SK-N-SH treated with all-trans-retinoic acid at 6 μM for 48 hours (cell line): ENCODE measurements at regions not wholly inside any gene's neighbourhood (a gene's known extent, or its start where the extent isn't known, plus 50 kb on each side); places are given as distances from the start of the nearest gene placed in this dataset.

Experiments used
- ATAC-seq: fragments of 200-7000 bp; cut with Tn5 transposase; 3 replicates; pipeline ENCODE4 v1.9.1; 2020; ENCODE audit warnings: mild to moderate bottlenecking, moderate library complexity
- ARNTL ChIP-seq: fragments of 450-650 bp; formaldehyde crosslinking; IDR thresholded peaks from 2 replicates; pipeline ENCODE4 v1.5.0; 2020; ENCODE audit warnings: low read depth, mild to moderate bottlenecking, moderate library complexity, borderline replicate concordance
- CREB5 ChIP-seq: fragments of 250-450 bp; sonication (Bioruptor Pico); IDR thresholded peaks from 2 replicates; pipeline ENCODE4 v1.5.1; 2020; ENCODE audit warnings: low read depth, mild to moderate bottlenecking, moderate library complexity
- CSDC2 ChIP-seq: fragments of 250-450 bp; sonication (Bioruptor Pico); IDR thresholded peaks from 2 replicates; pipeline ENCODE4 v1.5.0; 2020; ENCODE audit warnings: mild to moderate bottlenecking, moderate library complexity
- CSRNP3 ChIP-seq: fragments of 250-450 bp; sonication (Bioruptor Pico); IDR thresholded peaks from 2 replicates; pipeline ENCODE4 v1.5.1; 2021; ENCODE audit warnings: mild to moderate bottlenecking, moderate library complexity
- GLIS3 ChIP-seq: fragments of 250-450 bp; sonication (Bioruptor Pico); IDR thresholded peaks from 2 replicates; pipeline ENCODE4 v1.5.0; 2020; ENCODE audit warnings: mild to moderate bottlenecking, moderate library complexity
- OSR1 ChIP-seq: fragments of 250-450 bp; sonication (Bioruptor Pico); IDR thresholded peaks from 2 replicates; pipeline ENCODE4 v1.8.0; 2022; ENCODE audit warnings: moderate library complexity, mild to moderate bottlenecking, inconsistent platforms
- PATZ1 ChIP-seq: fragments of 250-450 bp; sonication (Bioruptor Pico); IDR thresholded peaks from 2 replicates; pipeline ENCODE4 v1.8.0; 2020; ENCODE audit warnings: mild to moderate bottlenecking, moderate library complexity, borderline replicate concordance
- POU6F1 ChIP-seq: fragments of 250-450 bp; sonication (Bioruptor Pico); IDR thresholded peaks from 2 replicates; pipeline ENCODE4 v1.8.0; 2021; ENCODE audit warnings: low read depth, mild to moderate bottlenecking, moderate library complexity, borderline replicate concordance
- PPARA ChIP-seq: fragments of 250-450 bp; sonication (Bioruptor Pico); IDR thresholded peaks from 2 replicates; pipeline ENCODE4 v1.5.0; 2020; ENCODE audit warnings: mild to moderate bottlenecking, borderline replicate concordance
- RARB ChIP-seq: fragments of 250-450 bp; sonication (Bioruptor Pico); IDR thresholded peaks from 2 replicates; pipeline ENCODE4 v1.8.0; 2021; ENCODE audit warnings: mild to moderate bottlenecking, moderate library complexity
- SNAI2 ChIP-seq: fragments of 250-450 bp; sonication (Bioruptor Pico); IDR thresholded peaks from 2 replicates; pipeline ENCODE4 v1.5.0; 2020; ENCODE audit warnings: mild to moderate bottlenecking, moderate library complexity
- TOX ChIP-seq: fragments of 250-450 bp; sonication (Bioruptor Pico); IDR thresholded peaks from 2 replicates; pipeline ENCODE4 v1.8.0; 2021; ENCODE audit warnings: mild to moderate bottlenecking, moderate library complexity, borderline replicate concordance
- TSHZ2 ChIP-seq: fragments of 250-450 bp; sonication (Bioruptor Pico); IDR thresholded peaks from 2 replicates; pipeline ENCODE4 v1.5.0; 2020; ENCODE audit warnings: mild to moderate bottlenecking, moderate library complexity
- ZC3H10 ChIP-seq: fragments of 250-450 bp; sonication (Bioruptor Pico); IDR thresholded peaks from 2 replicates; pipeline ENCODE4 v1.5.1; 2021; ENCODE audit warnings: mild to moderate bottlenecking, moderate library complexity
- ZFP3 ChIP-seq: fragments of 250-450 bp; sonication (Bioruptor Pico); IDR thresholded peaks from 2 replicates; pipeline ENCODE4 v1.5.0; 2020; ENCODE audit warnings: mild to moderate bottlenecking, moderate library complexity
- ZNF565 ChIP-seq: fragments of 450-650 bp; formaldehyde crosslinking; conservative IDR thresholded peaks from 2 replicates; pipeline ENCODE4 v1.5.0; 2020; ENCODE audit warnings: low read depth, mild to moderate bottlenecking, moderate library complexity
- ZNF70 ChIP-seq: fragments of 450-650 bp; formaldehyde crosslinking; IDR thresholded peaks from 2 replicates; pipeline ENCODE4 v1.5.0; 2020; ENCODE audit warnings: mild to moderate bottlenecking, moderate library complexity
- ZNF8 ChIP-seq: fragments of 450-650 bp; formaldehyde crosslinking; IDR thresholded peaks from 2 replicates; pipeline ENCODE4 v1.5.0; 2020; ENCODE audit warnings: mild to moderate bottlenecking, moderate library complexity

GRCh38 chr19:30091456-30091855 is 149.4 kb downstream of the URI1 start:
- no peak for ATAC-seq
- no peak for TF ChIP-seq CSRNP3 (CRISPR knock-in tag)
- no peak for TF ChIP-seq ZNF70 (CRISPR knock-in tag)
- no peak for TF ChIP-seq RARB (CRISPR knock-in tag)
- TF ChIP-seq TOX (CRISPR knock-in tag), result no peak
- TF ChIP-seq ZFP3 (CRISPR knock-in tag), result no peak
- no peak for TF ChIP-seq ZC3H10 (CRISPR knock-in tag)
- no peak for TF ChIP-seq OSR1
- TF ChIP-seq GLIS3 (CRISPR knock-in tag), result no peak
- TF ChIP-seq PPARA, result no peak
- TF ChIP-seq ZNF565 (CRISPR knock-in tag), result no peak

GRCh38 chr19:30091856-30092255 is 149.8 kb downstream of the URI1 start:
- TF ChIP-seq CSDC2 (CRISPR knock-in tag), result no peak
- no peak for TF ChIP-seq ZNF565 (CRISPR knock-in tag)
- no peak for TF ChIP-seq ZNF70 (CRISPR knock-in tag)
- no peak for TF ChIP-seq ARNTL
- TF ChIP-seq PATZ1, result no peak
- no peak for TF ChIP-seq SNAI2
- no peak for TF ChIP-seq ZNF8 (CRISPR knock-in tag)
- TF ChIP-seq POU6F1 (CRISPR knock-in tag), result no peak
- TF ChIP-seq ZFP3 (CRISPR knock-in tag), result no peak
- TF ChIP-seq CSRNP3 (CRISPR knock-in tag), result no peak
- no peak for TF ChIP-seq TSHZ2 (CRISPR knock-in tag)
- no peak for TF ChIP-seq TOX (CRISPR knock-in tag)
- no peak for TF ChIP-seq PPARA
- no peak for TF ChIP-seq CREB5
- no peak for TF ChIP-seq GLIS3 (CRISPR knock-in tag)
- no peak for TF ChIP-seq RARB (CRISPR knock-in tag)
- TF ChIP-seq ZC3H10 (CRISPR knock-in tag), result no peak
- TF ChIP-seq, all 23 proteins: peak for 0

More at GRCh38 chr19:30091856-30092255, 149.8 kb downstream of the URI1 start:
- no peak for ATAC-seq
